ENCODE measurements at regions not wholly inside any gene's neighbourhood (a gene's known extent, or its start where the extent isn't known, plus 50 kb on each side); places are given as distances from the start of the nearest gene placed in this dataset.

GRCh38 chr2:56571074-56571473 lies 387.3 kb downstream of the CCDC85A start:
- TF ChIP-seq POLR2AphosphoS5 (IDR thresholded peaks at IDR 0.05; ENCODE audit: borderline replicate concordance, low read depth, low read length) (no peak), EZH2 (IDR thresholded peaks at IDR 0.05) (no peak), FOXP2 (optimal IDR thresholded peaks at IDR 0.05; ENCODE audit: control extremely low read depth, extremely low read length, insufficient read depth) (no peak)
